ENCODE measurements at regions not wholly inside any gene's neighbourhood (a gene's known extent, or its start where the extent isn't known, plus 50 kb on each side); places are given as distances from the start of the nearest gene placed in this dataset.

- TF ChIP-seq POLR2AphosphoS5 (IDR thresholded peaks at IDR 0.05; ENCODE audit: insufficient read depth, low read depth, low read length) = no peak
- no peak for TF ChIP-seq POLR2A (IDR thresholded peaks at IDR 0.05; ENCODE audit: low read depth, low read length)
- no peak for TF ChIP-seq CTCF (IDR thresholded peaks at IDR 0.05; ENCODE audit: extremely low read depth in 1 of 2, insufficient read depth in 1 of 2, low read depth in 1 of 2, low read length in 2 of 2)
- TF ChIP-seq, protein P1, sequence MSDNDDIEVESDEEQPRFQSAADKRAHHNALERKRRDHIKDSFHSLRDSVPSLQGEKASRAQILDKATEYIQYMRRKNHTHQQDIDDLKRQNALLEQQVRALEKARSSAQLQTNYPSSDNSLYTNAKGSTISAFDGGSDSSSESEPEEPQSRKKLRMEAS (IDR thresholded peaks at IDR 0.05; ENCODE audit: insufficient read depth, insufficient read length) = no peak
- TF ChIP-seq EZH2 (IDR thresholded peaks at IDR 0.05; ENCODE audit: borderline replicate concordance, low read depth, low read length, severe bottlenecking) = no peak
- TF ChIP-seq MYC (IDR thresholded peaks at IDR 0.05; ENCODE audit: low read depth, low read length) = no peak
- TF ChIP-seq JUN (IDR thresholded peaks at IDR 0.05; ENCODE audit: borderline replicate concordance, insufficient read depth, insufficient read length, low read depth) = no peak
Measured at GRCh38 chr9:75548871-75549270, 341.6 kb upstream of the PCSK5 start.
